BLaER1 (cell line): ENCODE measurements at regions not wholly inside any gene's neighbourhood (a gene's known extent, or its start where the extent isn't known, plus 50 kb on each side); places are given as distances from the start of the nearest gene placed in this dataset.

Source experiments
- H3K27ac ChIP-seq: shearing (Covaris generic); formaldehyde crosslinking; 2 replicates; pipeline ENCODE4 v1.8.1; 2022
- H3K27me3 ChIP-seq: shearing (Covaris generic); formaldehyde crosslinking; 2 replicates; pipeline ENCODE4 v1.8.1; 2022
- H3K36me3 ChIP-seq: shearing (Covaris generic); formaldehyde crosslinking; 2 replicates; pipeline ENCODE4 v1.8.1; 2022
- H3K4me1 ChIP-seq: shearing (Covaris generic); formaldehyde crosslinking; 2 replicates; pipeline ENCODE4 v1.8.1; 2022
- H3K4me2 ChIP-seq: shearing (Covaris generic); formaldehyde crosslinking; 2 replicates; pipeline ENCODE4 v1.8.1; 2022
- H3K4me3 ChIP-seq: shearing (Covaris generic); formaldehyde crosslinking; 2 replicates; pipeline ENCODE4 v1.8.1; 2022
- H3K9ac ChIP-seq: shearing (Covaris generic); formaldehyde crosslinking; 2 replicates; pipeline ENCODE4 v1.8.1; 2022
- H3K9me3 ChIP-seq: shearing (Covaris generic); formaldehyde crosslinking; 2 replicates; pipeline ENCODE4 v1.8.1; 2022
- H4K20me1 ChIP-seq: shearing (Covaris generic); formaldehyde crosslinking; 2 replicates; pipeline ENCODE4 v1.8.1; 2022
- Cebpa-rat ChIP-seq: shearing (Covaris generic); IDR thresholded peaks from 2 replicates; pipeline ENCODE4 v1.8.1; 2022

DNA sequence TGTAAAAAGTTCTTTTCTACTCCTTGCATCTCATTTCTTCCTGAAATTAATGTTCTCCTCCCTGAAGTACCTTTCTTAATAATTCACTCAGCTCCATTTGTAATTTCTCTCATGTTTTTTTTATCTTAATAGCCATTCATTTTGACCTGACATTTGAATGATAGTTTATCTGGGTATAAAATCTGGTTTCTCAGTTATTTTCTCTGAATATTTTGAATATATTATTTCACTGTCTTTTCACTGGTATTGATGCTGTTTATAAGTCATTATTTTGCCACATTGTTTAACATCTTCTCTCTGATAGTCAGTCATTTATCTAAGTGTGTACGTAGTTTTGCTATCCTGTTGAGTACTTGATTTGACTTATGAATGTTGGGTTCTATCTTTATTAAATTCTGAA, 68.8 kb upstream of the ARHGAP18 start:
- H3K27ac ChIP-seq, result no peak overlapping the region
- no peaks in the 10 kb centered on the region for H3K27me3 ChIP-seq
- no peaks in the 10 kb centered on the region for H3K36me3 ChIP-seq
- peaks cover 11% of the 10 kb centered on the region for H3K9me3 ChIP-seq
- H3K4me2 ChIP-seq, result no peak overlapping the region
- H3K9ac ChIP-seq, result no peak overlapping the region
- H3K4me1 ChIP-seq, result no peaks in the 10 kb centered on the region
- no peak for TF ChIP-seq Cebpa-rat
- no peaks in the 10 kb centered on the region for H4K20me1 ChIP-seq
- no peak overlapping the region for H3K4me3 ChIP-seq

- Histone ChIP-seq H3K9me3 (peaks cover 11% of the 10 kb centered on the region), H4K20me1 (no peaks in the 10 kb centered on the region)
Observed at GRCh38 chr6:129777371-129777770, 67.4 kb upstream of the ARHGAP18 start.

DNA sequence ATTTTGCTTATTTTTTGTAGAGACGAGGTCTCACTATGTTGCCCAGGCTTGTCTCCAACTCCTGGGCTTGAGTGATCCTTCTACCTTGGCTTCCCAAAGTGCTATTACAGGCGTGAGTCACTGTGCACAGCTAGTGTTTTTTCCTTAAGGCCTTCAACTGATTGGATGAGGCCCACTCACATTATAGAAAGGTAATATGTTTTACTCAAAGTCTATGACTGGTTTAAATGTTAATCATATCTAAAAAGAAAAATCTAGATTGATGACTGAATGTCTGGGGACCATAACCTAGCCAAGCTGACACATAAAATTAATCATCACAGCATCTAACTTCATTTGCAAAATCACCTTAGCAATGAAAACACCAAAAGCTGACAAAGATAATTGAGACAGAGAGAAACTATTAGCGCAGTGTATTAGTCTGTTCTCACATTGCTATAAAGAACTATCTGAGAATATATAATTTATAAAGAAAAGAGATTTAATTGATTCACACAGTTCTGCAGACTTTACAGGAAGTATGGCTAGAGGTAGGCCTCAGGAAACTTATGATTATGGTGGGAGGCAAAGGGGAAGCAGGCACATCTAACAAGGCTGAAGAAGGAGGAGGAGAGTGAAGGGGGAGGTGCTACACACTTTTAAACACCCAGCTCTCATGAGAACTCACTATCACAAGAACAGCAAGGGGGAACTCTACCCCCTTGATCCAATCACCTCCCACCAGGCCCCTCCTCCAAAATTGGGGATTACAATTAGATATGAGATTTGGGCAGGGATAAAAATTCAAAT, 66.8 kb upstream of the ARHGAP18 start:
- H3K27me3 ChIP-seq, result no peaks in the 10 kb centered on the region
- no peak overlapping the region for H3K4me2 ChIP-seq
- H3K9me3 ChIP-seq, result peaks cover 11% of the 10 kb centered on the region
- no peaks in the 10 kb centered on the region for H3K36me3 ChIP-seq
- no peak overlapping the region for H3K9ac ChIP-seq
- no peak overlapping the region for H3K4me3 ChIP-seq
- no peaks in the 10 kb centered on the region for H3K4me1 ChIP-seq
- TF ChIP-seq Cebpa-rat, result no peak
- no peaks in the 10 kb centered on the region for H4K20me1 ChIP-seq
- no peak overlapping the region for H3K27ac ChIP-seq

More at GRCh38 chr6:129777371-129777770, 67.4 kb upstream of the ARHGAP18 start:
- Histone ChIP-seq H3K4me1 (no peaks in the 10 kb centered on the region), H3K27ac (no peak overlapping the region), H3K9ac (no peak overlapping the region), H3K4me3 (no peak overlapping the region), H3K4me2 (no peak overlapping the region), H3K27me3 (no peaks in the 10 kb centered on the region), H3K36me3 (no peaks in the 10 kb centered on the region)
- no peak for TF ChIP-seq Cebpa-rat

GRCh38 chr6:129774697-129775447, 64.9 kb upstream of the ARHGAP18 start:
- Histone ChIP-seq H4K20me1 (no peaks in the 10 kb centered on the region), H3K4me1 (no peaks in the 10 kb centered on the region), H3K36me3 (no peaks in the 10 kb centered on the region), H3K9ac (no peak overlapping the region), H3K4me2 (no peak overlapping the region), H3K4me3 (no peak overlapping the region), H3K9me3 (peaks cover 10% of the 10 kb centered on the region), H3K27ac (no peak overlapping the region), H3K27me3 (no peaks in the 10 kb centered on the region)
- TF ChIP-seq Cebpa-rat, result no peak

DNA sequence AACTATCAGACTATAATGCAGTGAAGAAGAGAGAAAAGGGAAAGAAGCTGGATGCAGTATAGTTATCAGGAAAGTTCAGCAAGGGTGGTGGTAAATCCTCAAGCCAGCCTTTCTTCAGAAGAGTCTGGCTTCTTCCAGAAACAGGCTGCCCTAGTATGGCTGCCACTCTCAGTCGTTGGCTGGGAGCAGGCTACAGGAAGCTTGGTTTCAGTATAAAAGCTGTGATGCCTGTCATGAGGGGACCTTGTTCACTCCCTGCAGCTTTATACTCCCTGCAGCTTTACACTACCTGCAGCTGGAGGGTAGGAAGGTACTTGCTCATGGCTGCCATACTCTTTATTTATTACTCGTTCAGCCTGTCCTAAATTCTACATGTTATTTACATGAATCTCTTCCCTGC, 63.3 kb upstream of the ARHGAP18 start:
- TF ChIP-seq Cebpa-rat, result no peak
- no peak overlapping the region for H3K4me3 ChIP-seq
- no peak overlapping the region for H3K4me2 ChIP-seq
- H3K9ac ChIP-seq, result no peak overlapping the region
- peaks cover 2% of the 10 kb centered on the region; the same call in 1 of the 2 replicates for H3K27me3 ChIP-seq
- H4K20me1 ChIP-seq, result no peaks in the 10 kb centered on the region
- no peak overlapping the region for H3K27ac ChIP-seq
- no peaks in the 10 kb centered on the region for H3K36me3 ChIP-seq
- H3K9me3 ChIP-seq, result peaks cover 3% of the 10 kb centered on the region
- no peaks in the 10 kb centered on the region for H3K4me1 ChIP-seq

- H3K36me3 ChIP-seq, result no peaks in the 10 kb centered on the region
- no peak overlapping the region for H3K4me3 ChIP-seq
- no peaks in the 10 kb centered on the region for H4K20me1 ChIP-seq
- H3K27ac ChIP-seq, result no peak overlapping the region
- H3K9ac ChIP-seq, result no peak overlapping the region
- H3K27me3 ChIP-seq, result peaks cover 17% of the 10 kb centered on the region
- H3K4me2 ChIP-seq, result no peak overlapping the region
- peaks cover 12% of the 10 kb centered on the region for H3K4me1 ChIP-seq
- no peak for TF ChIP-seq Cebpa-rat
- no peaks in the 10 kb centered on the region for H3K9me3 ChIP-seq
Observed at GRCh38 chr6:129771678-129772077, 61.7 kb upstream of the ARHGAP18 start.

- Histone ChIP-seq H3K9ac (peak overlapping the region; percentile 30; the same call in 1 of the 2 replicates), H3K4me2 (peak overlapping the region; percentile 94)
- no peak for TF ChIP-seq Cebpa-rat
Observed at GRCh38 chr6:129767776-129768485, 58.0 kb upstream of the ARHGAP18 start.

DNA sequence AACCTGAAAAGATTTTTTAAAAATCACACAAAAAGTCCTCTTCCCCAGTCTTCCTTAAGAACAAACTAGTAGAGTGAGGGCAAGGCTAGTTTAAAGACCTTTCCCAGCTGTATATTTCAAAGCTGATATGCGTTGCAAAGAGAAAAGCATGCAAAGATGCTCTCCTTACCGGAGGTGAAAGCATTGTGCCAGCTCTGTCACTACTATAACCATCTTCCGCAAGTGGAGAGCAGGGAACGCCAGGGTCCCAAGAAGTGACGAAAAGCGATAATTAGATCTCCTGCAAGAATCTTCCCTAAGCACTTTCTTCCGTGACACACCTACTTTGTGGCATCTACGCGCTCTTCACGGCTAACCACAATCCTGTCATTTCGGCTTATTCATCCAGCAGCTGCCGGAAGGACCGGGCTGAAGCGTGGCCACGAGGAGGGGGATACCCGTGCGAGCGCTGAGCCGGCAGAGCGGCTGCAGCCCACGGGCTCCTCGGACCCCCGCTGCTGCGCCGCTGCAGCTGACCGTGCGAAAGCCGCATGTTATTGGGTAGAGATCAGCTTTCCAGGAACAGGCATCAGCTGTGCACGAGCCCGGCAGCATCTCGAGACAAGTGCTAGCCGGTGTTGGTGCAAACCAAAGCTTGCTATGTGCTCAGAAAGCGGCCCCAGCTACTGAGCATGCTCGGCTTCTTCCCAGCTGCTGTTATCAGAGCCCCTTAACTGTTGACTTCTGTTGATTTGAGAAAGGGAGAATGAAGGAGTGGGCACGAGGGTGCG, 57.2 kb upstream of the ARHGAP18 start:
- H3K9ac ChIP-seq, result peak overlapping the region; percentile 30; the same call in 1 of the 2 replicates
- no peaks in the 10 kb centered on the region for H3K36me3 ChIP-seq
- H3K27ac ChIP-seq, result no peak overlapping the region
- TF ChIP-seq Cebpa-rat, result no peak
- H3K4me1 ChIP-seq, result peaks cover 13% of the 10 kb centered on the region
- H3K9me3 ChIP-seq, result no peaks in the 10 kb centered on the region
- H4K20me1 ChIP-seq, result no peaks in the 10 kb centered on the region
- H3K4me2 ChIP-seq, result peak overlapping the region; percentile 94
- H3K4me3 ChIP-seq, result peak overlapping the region; percentile 61
- peaks cover 17% of the 10 kb centered on the region for H3K27me3 ChIP-seq

More at GRCh38 chr6:129767776-129768485, 58.0 kb upstream of the ARHGAP18 start:
- no peaks in the 10 kb centered on the region for H3K9me3 ChIP-seq
- H3K4me1 ChIP-seq, result peaks cover 13% of the 10 kb centered on the region
- no peak overlapping the region for H3K27ac ChIP-seq
- no peaks in the 10 kb centered on the region for H4K20me1 ChIP-seq
- H3K4me3 ChIP-seq, result peak overlapping the region; percentile 61
- peaks cover 17% of the 10 kb centered on the region for H3K27me3 ChIP-seq
- H3K36me3 ChIP-seq, result no peaks in the 10 kb centered on the region

- H3K27ac ChIP-seq, result no peak overlapping the region
- H4K20me1 ChIP-seq, result no peaks in the 10 kb centered on the region
- H3K4me2 ChIP-seq, result no peak overlapping the region
- H3K4me3 ChIP-seq, result no peak overlapping the region
- H3K9ac ChIP-seq, result no peak overlapping the region
- no peaks in the 10 kb centered on the region for H3K36me3 ChIP-seq
- no peaks in the 10 kb centered on the region for H3K9me3 ChIP-seq
- peaks cover 17% of the 10 kb centered on the region for H3K27me3 ChIP-seq
- H3K4me1 ChIP-seq, result peaks cover 13% of the 10 kb centered on the region
- no peak for TF ChIP-seq Cebpa-rat
Observed at GRCh38 chr6:129764761-129765407, 54.9 kb upstream of the ARHGAP18 start.
